PC-3 (cell line): ENCODE measurements at regions not wholly inside any gene's neighbourhood (a gene's known extent, or its start where the extent isn't known, plus 50 kb on each side); places are given as distances from the start of the nearest gene placed in this dataset.

Experiments used
- ATAC-seq: fragments of 200-7000 bp; cut with Tn5 transposase; 2 replicates; pipeline ENCODE4 v1.9.1; 2020; ENCODE audit warnings: mild to moderate bottlenecking, moderate library complexity
- BruUV-seq: library from RNA; stranded (reverse); fragments of 400-500 nt; replicated peaks from 2 replicates; lab custom pipeline; 2021; lab: Mats Ljungman, UMichigan
- CTCF ChIA-PET: fragments of 300-600 bp; sonication (Branson Sonifier 250); formaldehyde crosslinking; loops from one replicate; lab custom pipeline; 2022; ENCODE audit warnings: antibody characterized with exemption; lab: Charles Lee
- POLR2A ChIA-PET: fragments of 300-600 bp; sonication (Branson Sonifier 250); formaldehyde crosslinking; loops from one replicate; lab custom pipeline; 2022; ENCODE audit warnings: antibody characterized with exemption; ENCODE audit not compliant: unreplicated experiment; lab: Charles Lee
- DNase-seq: peaks from one replicate; pipeline ENCODE4 v3.0.0-alpha.2; 2015
- H2AFZ ChIP-seq: fragments of 300-600 bp; sonication (generic); 2 replicates; pipeline ENCODE4 v1.6.0; 2016; ENCODE audit warnings: antibody characterized with exemption, low read length
- H3F3A ChIP-seq: fragments of 300-600 bp; sonication (generic); one replicate; pipeline ENCODE4 v1.6.0; 2017; ENCODE audit warnings: antibody characterized with exemption, low read length, control low read depth, mild to moderate bottlenecking; ENCODE audit not compliant: unreplicated experiment
- H3K27ac ChIP-seq: fragments of 300-600 bp; sonication (generic); 2 replicates; pipeline ENCODE4 v1.5.1; 2016; ENCODE audit warnings: mild to moderate bottlenecking, low read length
- H3K27me3 ChIP-seq: fragments of 300-600 bp; sonication (generic); 2 replicates; pipeline ENCODE4 v1.6.1; 2016; ENCODE audit warnings: low read length, mixed read lengths
- H3K36me3 ChIP-seq: fragments of 300-600 bp; sonication (generic); 2 replicates; pipeline ENCODE4 v1.6.1; 2016; ENCODE audit warnings: low read depth, mixed run types, low read length, mixed read lengths
- H3K4me1 ChIP-seq: fragments of 300-600 bp; sonication (generic); 2 replicates; pipeline ENCODE4 v1.5.1; 2016; ENCODE audit warnings: low read length; ENCODE audit not compliant: insufficient read depth
- H3K4me2 ChIP-seq: fragments of 300-600 bp; sonication (generic); 2 replicates; pipeline ENCODE4 v1.6.0; 2016; ENCODE audit warnings: low read length
- H3K4me3 ChIP-seq: fragments of 300-600 bp; sonication (generic); 2 replicates; pipeline ENCODE4 v1.5.1; 2016; ENCODE audit warnings: mild to moderate bottlenecking, low read length, mixed read lengths
- H3K79me2 ChIP-seq: fragments of 300-600 bp; sonication (generic); 2 replicates; pipeline ENCODE4 v1.6.1; 2017; ENCODE audit warnings: low read length, mixed read lengths
- H3K9ac ChIP-seq: fragments of 300-600 bp; sonication (generic); 2 replicates; pipeline ENCODE4 v1.6.0; 2016; ENCODE audit warnings: mild to moderate bottlenecking, low read length
- H3K9me2 ChIP-seq: fragments of 300-600 bp; sonication (generic); replicated peaks from 2 replicates; pipeline ENCODE4 v1.6.1; 2016; ENCODE audit warnings: mixed run types, low read length, mixed read lengths
- H3K9me3 ChIP-seq: fragments of 300-600 bp; sonication (generic); 2 replicates; pipeline ENCODE4 v1.6.1; 2016; ENCODE audit warnings: low read length, mixed read lengths
- H4K20me1 ChIP-seq: fragments of 300-600 bp; sonication (generic); 2 replicates; pipeline ENCODE4 v1.6.1; 2016; ENCODE audit warnings: low read length, mixed read lengths
- EZH2 ChIP-seq: fragments of 300-600 bp; sonication (generic); IDR thresholded peaks from one replicate; pipeline ENCODE4 v1.6.1; 2017; ENCODE audit warnings: antibody characterized with exemption, mild to moderate bottlenecking, low read length; ENCODE audit not compliant: unreplicated experiment
- EZH2phosphoT487 ChIP-seq: fragments of 300-600 bp; sonication (generic); IDR thresholded peaks from 2 replicates; pipeline ENCODE4 v1.6.1; 2018; ENCODE audit warnings: mild to moderate bottlenecking, antibody characterized with exemption, low read length, borderline replicate concordance
- intact Hi-C: fragments of 100-400 bp; cut with micrococcal nuclease; formaldehyde crosslinking; loops from 2 replicates; pipeline ENCODE4 v1.9.0; 2023
- TF ChIP-seq, protein P1 (sequence below): fragments of 300-600 bp; sonication (generic); conservative IDR thresholded peaks from 2 replicates; pipeline ENCODE4 v1.5.1; 2017; ENCODE audit warnings: antibody characterized with exemption, low read depth, mild to moderate bottlenecking, low read length

DNA sequence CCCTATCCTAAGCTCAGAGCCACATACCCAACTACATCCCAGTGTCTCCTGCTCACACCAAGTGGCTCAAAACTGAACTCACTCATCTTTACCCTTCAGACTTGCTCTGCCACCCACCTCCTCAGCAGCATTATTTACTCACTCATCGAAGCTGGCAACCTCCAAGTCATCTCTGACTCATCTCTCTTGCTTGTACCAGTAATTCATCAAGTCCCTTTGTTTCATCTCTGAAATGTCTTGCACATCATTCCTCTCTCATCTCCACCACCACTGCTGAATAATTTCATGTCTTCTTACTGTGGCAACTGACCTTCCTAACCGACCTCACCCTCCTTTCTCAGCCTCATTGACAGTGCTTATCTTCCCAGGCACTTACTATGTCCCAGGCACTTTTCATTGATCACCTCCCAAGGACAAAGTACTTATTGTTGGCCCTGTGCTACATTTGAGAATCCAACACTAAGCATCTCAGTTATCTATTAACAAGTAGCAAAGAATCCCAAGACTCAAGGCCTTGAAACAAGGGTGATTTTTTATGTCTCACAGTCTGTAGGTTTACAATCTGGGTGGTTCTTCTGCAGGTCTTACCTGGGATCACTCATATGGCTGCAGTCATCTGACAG, 82.0 kb downstream of the MRPL46 start:
- Histone ChIP-seq H3K36me3 (no peaks in the 10 kb centered on the region), H3K4me3 (no peak overlapping the region), H3K9me2 (no peaks in the 10 kb centered on the region), H3K9me3 (no peaks in the 10 kb centered on the region), H2AFZ (no peak overlapping the region), H3K27ac (no peak overlapping the region), H3K4me2 (no peak overlapping the region), H3K79me2 (no peaks in the 10 kb centered on the region), H4K20me1 (no peaks in the 10 kb centered on the region), H3F3A (no peaks in the 10 kb centered on the region), H3K27me3 (peaks cover 16% of the 10 kb centered on the region), H3K9ac (no peak overlapping the region), H3K4me1 (no peaks in the 10 kb centered on the region)
- CTCF ChIA-PET = no interaction called here
- BruUV-seq = no TSS peak
- peak; percentile 28 for DNase-seq
- POLR2A ChIA-PET = no interaction called here
- intact Hi-C loops = no loop called here
- no peak for ATAC-seq
- TF ChIP-seq EZH2 = no peak
- TF ChIP-seq, protein P1, sequence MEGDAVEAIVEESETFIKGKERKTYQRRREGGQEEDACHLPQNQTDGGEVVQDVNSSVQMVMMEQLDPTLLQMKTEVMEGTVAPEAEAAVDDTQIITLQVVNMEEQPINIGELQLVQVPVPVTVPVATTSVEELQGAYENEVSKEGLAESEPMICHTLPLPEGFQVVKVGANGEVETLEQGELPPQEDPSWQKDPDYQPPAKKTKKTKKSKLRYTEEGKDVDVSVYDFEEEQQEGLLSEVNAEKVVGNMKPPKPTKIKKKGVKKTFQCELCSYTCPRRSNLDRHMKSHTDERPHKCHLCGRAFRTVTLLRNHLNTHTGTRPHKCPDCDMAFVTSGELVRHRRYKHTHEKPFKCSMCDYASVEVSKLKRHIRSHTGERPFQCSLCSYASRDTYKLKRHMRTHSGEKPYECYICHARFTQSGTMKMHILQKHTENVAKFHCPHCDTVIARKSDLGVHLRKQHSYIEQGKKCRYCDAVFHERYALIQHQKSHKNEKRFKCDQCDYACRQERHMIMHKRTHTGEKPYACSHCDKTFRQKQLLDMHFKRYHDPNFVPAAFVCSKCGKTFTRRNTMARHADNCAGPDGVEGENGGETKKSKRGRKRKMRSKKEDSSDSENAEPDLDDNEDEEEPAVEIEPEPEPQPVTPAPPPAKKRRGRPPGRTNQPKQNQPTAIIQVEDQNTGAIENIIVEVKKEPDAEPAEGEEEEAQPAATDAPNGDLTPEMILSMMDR = no peak
- TF ChIP-seq EZH2phosphoT487 = no peak

DNA sequence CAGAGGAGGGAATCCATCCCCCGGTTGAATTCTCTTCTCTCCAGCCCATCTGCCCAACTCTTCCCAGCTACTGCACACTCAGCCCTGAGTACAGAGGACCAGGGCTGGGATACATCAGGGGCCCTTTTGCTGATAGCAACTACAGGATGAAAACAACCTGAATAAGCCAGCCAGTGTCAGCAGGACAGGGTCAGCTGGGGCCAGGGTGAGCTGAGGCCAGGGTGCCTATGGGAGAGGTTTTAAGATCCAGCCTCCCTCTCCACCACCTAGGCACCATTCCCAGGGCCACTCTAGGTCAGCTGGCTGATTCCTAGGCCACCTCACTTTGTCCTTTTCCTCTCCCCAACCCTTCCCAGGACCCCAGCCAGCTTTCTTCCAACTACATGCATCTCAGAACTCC, 83.8 kb downstream of the MRPL46 start:
- ChIA-PET POLR2A (no interaction called here), CTCF (no interaction called here)
- no peak overlapping the region for H3K4me2 ChIP-seq
- H4K20me1 ChIP-seq = no peaks in the 10 kb centered on the region
- no peaks in the 10 kb centered on the region for H3F3A ChIP-seq
- H3K27ac ChIP-seq = no peak overlapping the region
- H2AFZ ChIP-seq = no peak overlapping the region
- no TSS peak for BruUV-seq
- no peaks in the 10 kb centered on the region for H3K79me2 ChIP-seq
- no peak overlapping the region for H3K9ac ChIP-seq
- no peaks in the 10 kb centered on the region for H3K9me3 ChIP-seq
- ATAC-seq (no peak), DNase-seq (no peak)
- intact Hi-C loops = no loop called here
- no peak overlapping the region for H3K4me3 ChIP-seq
- no peaks in the 10 kb centered on the region for H3K9me2 ChIP-seq
- H3K4me1 ChIP-seq = no peaks in the 10 kb centered on the region
- no peaks in the 10 kb centered on the region for H3K36me3 ChIP-seq
- peaks cover 18% of the 10 kb centered on the region for H3K27me3 ChIP-seq
- TF ChIP-seq, protein P1 = no peak
- TF ChIP-seq EZH2phosphoT487 (no peak), EZH2 (no peak)

DNA sequence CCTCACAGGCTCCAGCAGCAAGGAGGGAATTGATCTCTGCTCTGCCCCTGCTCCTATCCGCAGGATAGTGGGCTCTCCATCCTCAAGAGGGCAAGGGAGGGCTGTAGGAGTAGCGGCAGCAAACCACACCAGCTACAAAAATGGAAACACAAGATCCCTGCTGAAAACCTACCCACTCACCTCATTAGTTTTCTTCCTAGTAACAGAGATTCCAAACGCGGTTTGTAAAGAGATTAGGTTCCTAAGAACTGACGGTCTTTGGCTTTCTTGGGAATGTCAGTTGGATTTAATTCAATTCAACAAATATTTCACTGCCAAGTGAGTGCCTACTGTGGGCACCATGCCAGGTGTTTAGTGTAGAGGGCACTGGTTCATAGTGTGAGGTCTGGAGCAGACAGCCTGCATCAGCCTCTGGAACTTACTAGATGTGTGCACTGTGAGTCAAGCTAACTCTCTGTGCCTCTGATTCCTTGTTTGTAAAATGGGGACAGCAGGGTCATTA, 84.7 kb downstream of the MRPL46 start:
- TF ChIP-seq EZH2phosphoT487 (no peak), EZH2 (no peak)
- TF ChIP-seq, protein P1 = no peak
- no peaks in the 10 kb centered on the region for H4K20me1 ChIP-seq
- no peak overlapping the region for H3K4me2 ChIP-seq
- H3K9me2 ChIP-seq = no peaks in the 10 kb centered on the region
- ChIA-PET POLR2A (no interaction called here), CTCF (no interaction called here)
- no peak overlapping the region for H3K9ac ChIP-seq
- no peak overlapping the region for H3K27ac ChIP-seq
- H2AFZ ChIP-seq = no peak overlapping the region
- no peaks in the 10 kb centered on the region for H3K9me3 ChIP-seq
- no TSS peak for BruUV-seq
- intact Hi-C loops = no loop called here
- DNase-seq (peak; percentile 9), ATAC-seq (no peak)
- no peak overlapping the region for H3K4me3 ChIP-seq
- H3K4me1 ChIP-seq = no peaks in the 10 kb centered on the region
- no peaks in the 10 kb centered on the region for H3K36me3 ChIP-seq
- no peaks in the 10 kb centered on the region for H3F3A ChIP-seq
- peaks cover 18% of the 10 kb centered on the region for H3K27me3 ChIP-seq
- no peaks in the 10 kb centered on the region for H3K79me2 ChIP-seq
